Fibroblast of lung (primary cell): ENCODE measurements at regions not wholly inside any gene's neighbourhood (a gene's known extent, or its start where the extent isn't known, plus 50 kb on each side); places are given as distances from the start of the nearest gene placed in this dataset.

Experiments
- DNase-seq, 2 donors: peaks; one replicate each; pipeline versions ENCODE4 v3.0.0 to v3.0.0-alpha.2; 2010; ENCODE audit warnings: low read depth in 2 of 2
- H2AFZ ChIP-seq: 2 replicates; pipeline ENCODE4 v1.5.1; 2012; ENCODE audit warnings: low read length, control low read depth, inconsistent platforms
- H3K27ac ChIP-seq: 2 replicates; pipeline ENCODE4 v1.5.1; 2011; ENCODE audit warnings: low read length, control low read depth; ENCODE audit not compliant: insufficient read depth
- H3K27me3 ChIP-seq: 2 replicates; pipeline ENCODE4 v1.5.1; 2011; ENCODE audit warnings: mild to moderate bottlenecking, low read length; ENCODE audit not compliant: control insufficient read depth, insufficient read depth
- H3K36me3 ChIP-seq: 2 replicates; pipeline ENCODE4 v1.5.1; 2011; ENCODE audit warnings: low read length; ENCODE audit not compliant: control insufficient read depth, insufficient read depth
- H3K4me1 ChIP-seq: 2 replicates; pipeline ENCODE4 v1.5.1; 2011; ENCODE audit warnings: low read length; ENCODE audit not compliant: control insufficient read depth, insufficient read depth; ENCODE audit errors: extremely low read depth
- H3K4me2 ChIP-seq: 2 replicates; pipeline ENCODE4 v1.5.1; 2011; ENCODE audit warnings: low read length, control low read depth; ENCODE audit not compliant: insufficient read depth; ENCODE audit errors: extremely low read depth
- H3K4me3 ChIP-seq, 4 experiments: fragments of 200-600 bp in 1 of 4; sonication (generic) in 1 of 4; replicated peaks in 1 of 4; 2 replicates each; pipeline ENCODE4 v1.5.1; 2011 to 2016; ENCODE audit warnings: low read length in 4 of 4, low read depth in 3 of 4, mild to moderate bottlenecking in 3 of 4, control low read depth in 2 of 4, inconsistent platforms in 1 of 4, mixed read lengths in 1 of 4; ENCODE audit not compliant: insufficient read depth in 1 of 4; ENCODE audit errors: control extremely low read depth in 1 of 4
- H3K79me2 ChIP-seq: 2 replicates; pipeline ENCODE4 v1.5.1; 2012; ENCODE audit warnings: mild to moderate bottlenecking, low read length, inconsistent platforms; ENCODE audit not compliant: control insufficient read depth, insufficient read depth
- H3K9ac ChIP-seq: 2 replicates; pipeline ENCODE4 v1.5.1; 2011; ENCODE audit warnings: mild to moderate bottlenecking, low read length, control low read depth; ENCODE audit not compliant: insufficient read depth
- H3K9me3 ChIP-seq: 2 replicates; pipeline ENCODE4 v1.5.1; 2012; ENCODE audit warnings: low read depth, low read length; ENCODE audit not compliant: control insufficient read depth, insufficient read depth
- H4K20me1 ChIP-seq: 2 replicates; pipeline ENCODE4 v1.5.1; 2011; ENCODE audit warnings: low read length; ENCODE audit not compliant: control insufficient read depth, insufficient read depth; ENCODE audit errors: extremely low read depth
- CTCF ChIP-seq, 2 donors: IDR thresholded peaks in 1 of 2; conservative IDR thresholded peaks in 1 of 2; 1 replicate in 1 of 2; 2 replicates in 1 of 2; pipeline ENCODE4 v1.5.1; 2011 to 2012; ENCODE audit warnings: low read length in 2 of 2, control low read depth in 1 of 2, inconsistent platforms in 1 of 2, low read depth in 1 of 2, mild to moderate bottlenecking in 1 of 2
- EZH2 ChIP-seq: IDR thresholded peaks from 2 replicates; pipeline ENCODE4 v1.5.1; 2012; ENCODE audit warnings: low read length, control low read depth, mild to moderate bottlenecking; ENCODE audit errors: missing control alignments

- TF ChIP-seq EZH2: no peak
- TF ChIP-seq CTCF (conservative IDR thresholded peaks at IDR 0.05 in 1 of 2, IDR thresholded peaks at IDR 0.05 in 1 of 2; ENCODE audit: low read depth in 1 of 2, low read length in 2 of 2): no peak
- Histone ChIP-seq H3K27ac (no peak overlapping the region), H3K9me3 (no peaks in the 10 kb centered on the region), H3K9ac (no peak overlapping the region), H4K20me1 (no peaks in the 10 kb centered on the region), H3K4me2 (no peak overlapping the region), H3K4me1 (no peaks in the 10 kb centered on the region), H3K79me2 (no peaks in the 10 kb centered on the region), H3K36me3 (no peaks in the 10 kb centered on the region), H3K4me3 (no peak overlapping the region), H3K27me3 (no peaks in the 10 kb centered on the region), H2AFZ (no peak overlapping the region)
- DNase-seq: no peak
These were observed 209.3 kb downstream of the HAUS1 start for GRCh38 chr18:46313521-46313920.

GRCh38 chr18:46314011-46314410 lies 209.8 kb downstream of the HAUS1 start:
- Histone ChIP-seq H3K4me2 (no peak overlapping the region), H3K4me3 (no peak overlapping the region)

GRCh38 chr18:46315161-46315560 lies 211.0 kb downstream of the HAUS1 start:
- Histone ChIP-seq H3K4me1 (no peaks in the 10 kb centered on the region), H3K36me3 (no peaks in the 10 kb centered on the region), H3K79me2 (no peaks in the 10 kb centered on the region), H2AFZ (no peak overlapping the region), H3K4me2 (no peak overlapping the region), H4K20me1 (no peaks in the 10 kb centered on the region), H3K27me3 (no peaks in the 10 kb centered on the region), H3K27ac (no peak overlapping the region), H3K4me3 (no peak overlapping the region), H3K9ac (no peak overlapping the region), H3K9me3 (no peaks in the 10 kb centered on the region)
- no peak for DNase-seq
- TF ChIP-seq CTCF (conservative IDR thresholded peaks at IDR 0.05 in 1 of 2, IDR thresholded peaks at IDR 0.05 in 1 of 2; ENCODE audit: low read depth in 1 of 2, low read length in 2 of 2): no peak

More at GRCh38 chr18:46314011-46314410, 209.8 kb downstream of the HAUS1 start:
- Histone ChIP-seq H3K9me3 (no peaks in the 10 kb centered on the region), H2AFZ (no peak overlapping the region), H3K36me3 (no peaks in the 10 kb centered on the region), H3K79me2 (no peaks in the 10 kb centered on the region), H3K27me3 (no peaks in the 10 kb centered on the region), H4K20me1 (no peaks in the 10 kb centered on the region), H3K9ac (no peak overlapping the region), H3K27ac (no peak overlapping the region), H3K4me1 (no peaks in the 10 kb centered on the region)
- no peak for DNase-seq
- TF ChIP-seq EZH2 (no peak), CTCF (conservative IDR thresholded peaks at IDR 0.05 in 1 of 2, IDR thresholded peaks at IDR 0.05 in 1 of 2; ENCODE audit: low read depth in 1 of 2, low read length in 2 of 2) (no peak)
